HG03064 (cell line): ENCODE measurements at regions not wholly inside any gene's neighbourhood (a gene's known extent, or its start where the extent isn't known, plus 50 kb on each side); places are given as distances from the start of the nearest gene placed in this dataset.
"Not testable (repeated sequence)": the region's sequence is repeated elsewhere in the genome, so short reads cannot be mapped to it uniquely, and the experiment has no call there.

Experiments used
- ATAC-seq: cut with Tn5 transposase; IDR thresholded peaks from one replicate; pipeline ENCODE4 v1.9.1; 2021; ENCODE audit warnings: low read depth; ENCODE audit not compliant: unreplicated experiment

DNA sequence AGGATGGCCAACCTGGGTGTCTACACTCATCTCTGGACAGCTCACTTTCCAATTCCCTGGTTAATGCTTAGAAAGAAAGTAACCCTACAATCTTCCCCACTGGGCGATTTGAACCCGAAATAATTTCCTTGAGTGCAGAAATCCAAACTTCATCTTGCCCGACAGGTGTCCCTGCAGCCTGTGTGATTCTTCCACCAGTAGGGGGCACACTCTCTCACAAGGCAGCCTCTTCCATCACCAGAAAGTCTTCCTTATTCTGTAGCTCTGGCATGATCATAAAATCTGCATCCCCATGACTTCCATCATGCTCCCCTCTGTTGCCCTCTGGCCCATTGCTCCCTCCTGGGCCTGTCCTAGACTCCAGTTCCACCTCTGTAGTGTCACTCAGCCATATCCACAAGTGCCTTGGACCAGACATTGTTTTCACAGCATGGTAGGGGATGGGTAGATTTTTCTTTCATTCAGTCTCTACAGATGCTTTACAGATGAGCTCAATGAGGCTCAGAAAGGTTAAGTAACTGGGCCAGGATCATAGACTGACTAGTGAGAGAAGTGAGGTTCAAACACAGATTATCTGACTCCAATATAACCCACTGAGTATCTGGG lies 170.4 kb upstream of the SPTLC3 start:
- ATAC-seq: no peak

DNA sequence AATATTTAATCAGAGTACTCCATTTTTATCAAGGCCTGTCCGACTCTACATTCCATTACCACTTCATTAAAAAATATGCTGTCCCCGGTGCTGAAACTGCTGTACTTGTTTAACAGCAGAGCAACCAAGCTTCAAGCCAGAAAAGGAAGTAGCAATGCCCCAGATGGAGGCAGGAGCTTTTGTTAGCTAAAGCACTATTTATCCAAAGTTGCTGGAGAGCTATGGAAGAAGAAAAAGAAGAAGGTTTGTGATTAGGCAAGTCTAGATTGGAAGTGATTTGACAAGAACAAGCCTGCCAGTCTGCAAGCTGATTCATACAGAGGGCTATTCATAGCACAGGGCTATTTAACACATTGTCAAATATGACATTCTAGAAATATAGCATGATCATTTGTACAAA lies 160.9 kb upstream of the SPTLC3 start:
- no peak for ATAC-seq

DNA sequence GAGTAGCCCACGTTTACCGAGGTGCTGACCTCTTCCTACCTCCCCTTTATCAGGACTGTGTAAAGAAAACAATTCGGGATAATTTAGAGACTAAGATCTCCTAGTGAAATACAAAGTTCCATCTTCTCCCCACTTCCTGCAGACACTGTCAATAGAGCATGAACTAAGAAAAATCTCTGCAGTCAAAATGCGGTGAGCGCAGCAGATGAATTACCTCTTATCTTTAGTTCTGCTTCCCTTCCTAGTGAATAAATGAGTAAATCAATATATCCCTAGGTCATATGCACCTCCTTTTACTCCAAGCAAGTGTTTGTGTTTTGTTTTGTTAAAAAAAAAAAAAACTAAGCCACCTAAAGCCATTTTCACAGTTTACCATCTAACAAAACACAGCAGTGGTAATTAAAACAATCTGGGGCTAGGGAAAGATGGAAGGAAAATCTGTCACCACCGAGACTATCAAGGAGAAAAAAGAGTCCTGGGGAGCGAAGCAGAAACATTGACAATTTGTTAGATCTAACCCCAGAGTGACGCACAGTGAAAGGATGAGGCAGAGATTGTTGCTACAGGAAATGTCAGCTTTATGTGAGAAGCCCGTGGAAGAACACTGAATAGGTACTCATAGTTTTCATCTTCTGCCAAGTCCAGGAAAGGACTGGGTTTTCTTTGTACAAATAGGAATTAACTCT lies 159.4 kb upstream of the SPTLC3 start:
- no peak for ATAC-seq

DNA sequence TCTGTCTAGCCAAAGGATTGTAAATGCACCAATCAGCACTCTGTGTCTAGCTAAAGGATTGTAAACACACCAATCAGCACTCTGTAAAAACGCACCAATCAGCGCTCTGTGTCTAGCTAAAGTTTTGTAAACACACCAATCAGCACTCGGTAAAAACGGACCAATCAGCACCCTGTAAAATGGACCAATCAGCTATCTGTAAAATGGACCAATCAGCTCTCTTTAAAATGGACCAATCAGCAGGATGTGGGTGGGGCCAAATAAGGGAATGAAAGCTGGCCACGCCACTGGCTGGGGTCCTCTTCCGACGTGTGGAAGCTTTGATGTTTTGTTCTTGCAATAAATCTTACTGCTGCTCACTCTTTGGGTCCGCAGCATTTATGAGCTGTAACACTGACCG lies 151.1 kb upstream of the SPTLC3 start:
- not testable (repeated sequence) for ATAC-seq

DNA sequence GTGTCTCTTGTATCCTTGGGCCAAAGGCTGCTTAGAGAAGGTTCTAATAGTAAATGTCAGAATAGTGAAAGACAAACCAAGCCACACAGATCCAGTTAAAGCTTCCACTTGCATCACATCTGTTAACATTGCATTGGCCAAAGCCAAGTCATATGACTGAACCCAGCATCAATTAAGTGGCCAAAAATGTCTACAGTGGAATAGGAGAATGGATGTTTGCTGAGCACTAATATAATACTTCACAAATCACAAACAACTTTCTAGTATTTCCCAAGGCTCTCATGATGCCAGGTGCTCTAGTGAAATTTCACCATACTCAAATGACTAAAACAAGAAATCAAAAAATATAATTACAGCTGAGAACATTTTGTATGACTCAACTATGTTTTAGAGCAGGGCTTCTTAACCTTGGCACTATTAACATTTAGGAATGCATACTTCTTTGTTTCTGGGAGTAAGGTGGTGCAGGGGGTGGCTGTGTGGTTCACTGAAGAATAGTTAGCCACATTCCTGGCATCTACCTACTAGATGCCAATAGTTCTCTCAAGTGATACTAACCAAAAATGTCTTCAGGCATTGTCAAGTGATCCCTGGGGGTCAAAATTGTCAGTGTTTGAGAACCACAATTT lies 148.0 kb upstream of the SPTLC3 start:
- no peak for ATAC-seq

DNA sequence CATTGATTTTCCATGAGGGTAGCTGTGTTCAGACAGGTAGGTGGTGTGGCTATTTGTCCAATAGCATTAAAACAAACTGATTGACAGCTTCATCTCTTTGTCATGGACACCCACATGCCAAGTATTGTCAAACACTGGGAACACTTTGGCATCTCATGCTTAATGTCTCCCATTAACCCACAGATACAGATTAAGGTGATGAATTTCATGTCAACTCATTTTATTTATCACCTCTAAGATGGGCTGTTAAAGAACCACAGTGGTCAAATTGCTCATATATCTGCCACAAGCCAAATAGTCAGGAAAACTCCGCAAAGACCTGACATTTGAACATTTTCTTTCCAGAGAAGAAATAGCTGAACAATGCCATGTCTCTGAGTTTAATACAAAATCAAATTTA lies 139.1 kb upstream of the SPTLC3 start:
- ATAC-seq: no peak

DNA sequence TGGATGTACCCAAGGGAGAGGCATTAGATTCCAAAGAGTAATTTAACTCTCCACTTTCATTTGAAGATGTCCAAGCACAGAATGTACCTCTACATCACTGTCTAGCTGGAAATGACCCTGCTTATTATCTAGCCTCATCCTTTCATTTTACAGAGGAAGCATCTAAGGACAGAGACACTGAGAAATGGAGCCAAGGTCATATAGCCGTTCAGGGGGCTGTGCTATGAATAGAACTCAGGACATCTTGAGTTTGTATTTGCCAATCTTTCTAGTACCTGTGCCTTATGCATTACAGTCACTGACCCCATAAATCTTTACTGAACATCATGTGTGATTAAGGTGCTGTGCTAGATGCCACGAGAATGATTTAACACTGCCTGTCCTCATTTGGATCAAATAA lies 138.2 kb upstream of the SPTLC3 start:
- no peak for ATAC-seq

DNA sequence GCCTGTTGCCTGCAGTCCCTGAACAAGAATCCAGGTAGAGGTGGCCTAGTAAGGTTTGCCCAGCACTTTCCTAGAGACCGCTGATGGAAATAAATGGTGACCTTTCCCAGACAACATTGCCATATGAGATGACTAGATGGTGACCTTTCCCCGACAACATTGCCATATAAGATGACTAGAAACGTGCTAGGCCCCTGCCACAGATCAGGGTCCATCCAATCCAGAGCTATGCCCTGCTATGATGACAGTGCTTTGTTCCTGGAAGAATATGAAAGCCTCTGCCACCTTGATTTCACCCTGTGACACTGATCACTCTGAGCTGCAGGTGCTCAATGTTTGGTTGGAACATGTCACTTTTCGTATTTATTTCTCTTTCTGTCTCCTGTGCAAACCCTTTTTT lies 133.8 kb upstream of the SPTLC3 start:
- ATAC-seq: no peak

DNA sequence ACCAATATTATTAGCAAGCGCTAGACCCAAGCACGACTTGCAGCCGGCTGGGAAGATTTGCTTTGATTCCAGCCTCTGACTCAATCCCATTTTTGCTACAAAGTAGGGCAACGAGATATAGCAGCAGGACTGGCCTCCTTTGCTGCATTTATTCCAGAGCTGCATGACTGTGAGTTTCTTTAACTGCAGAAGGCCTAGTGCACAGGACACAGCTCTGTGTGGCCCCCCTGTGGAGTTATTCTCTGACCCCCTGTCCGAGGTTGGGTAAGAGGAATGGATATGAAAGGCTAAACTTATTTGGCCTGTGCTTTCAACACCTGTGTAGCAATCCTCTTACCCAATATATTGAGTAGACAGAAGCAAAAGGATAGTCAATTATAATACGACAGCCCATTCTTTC lies 133.3 kb upstream of the SPTLC3 start:
- no peak for ATAC-seq

DNA sequence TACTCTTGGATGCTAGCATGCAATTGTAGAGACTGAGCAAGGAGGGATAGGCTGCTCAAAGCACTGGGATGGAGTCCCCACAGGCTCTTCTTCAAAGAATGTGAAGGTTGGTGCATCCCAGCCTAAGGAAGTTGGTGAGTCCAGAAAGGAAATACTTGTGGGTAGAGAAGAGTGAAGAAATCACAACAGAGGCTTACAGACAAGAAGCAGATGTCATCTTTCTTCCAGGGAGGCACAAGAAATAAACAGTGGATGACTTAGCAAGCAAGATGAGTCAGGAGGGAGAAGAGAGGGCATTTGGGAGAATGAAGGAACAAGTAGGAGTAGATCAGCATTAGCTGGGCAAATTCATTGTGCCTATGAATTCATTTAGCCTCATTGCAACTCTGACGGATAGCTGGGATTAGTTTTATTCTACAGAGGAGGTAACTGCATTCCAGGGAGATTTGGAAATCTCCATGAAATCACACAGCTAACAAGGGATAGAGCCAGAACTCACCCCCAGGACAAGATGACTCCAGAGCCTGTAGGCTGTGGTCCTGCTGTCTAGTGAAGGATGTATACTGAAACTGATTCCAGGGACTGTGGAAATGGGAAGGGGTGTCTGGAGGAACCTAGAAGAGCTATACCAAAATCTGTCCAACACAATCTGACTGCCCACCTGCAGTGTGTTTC lies 125.8 kb upstream of the SPTLC3 start:
- ATAC-seq: no peak

DNA sequence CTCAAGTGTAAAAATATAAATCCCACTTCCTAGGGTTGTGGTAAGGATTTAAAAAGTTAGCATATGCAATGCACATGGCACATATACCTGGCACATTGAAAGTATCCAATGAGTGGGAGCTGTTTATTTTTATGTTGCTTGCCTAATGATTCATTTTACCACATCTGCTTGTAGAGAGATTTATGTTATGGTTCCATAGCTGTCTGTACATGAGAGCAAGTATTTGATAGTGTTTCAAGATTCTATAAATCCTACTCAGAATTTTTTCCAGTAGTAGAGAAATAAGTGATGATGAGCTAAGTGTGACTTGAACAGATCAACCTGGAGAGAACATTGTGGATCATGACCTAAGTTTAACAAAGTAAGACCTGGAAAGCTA lies 125.3 kb upstream of the SPTLC3 start:
- no peak for ATAC-seq

DNA sequence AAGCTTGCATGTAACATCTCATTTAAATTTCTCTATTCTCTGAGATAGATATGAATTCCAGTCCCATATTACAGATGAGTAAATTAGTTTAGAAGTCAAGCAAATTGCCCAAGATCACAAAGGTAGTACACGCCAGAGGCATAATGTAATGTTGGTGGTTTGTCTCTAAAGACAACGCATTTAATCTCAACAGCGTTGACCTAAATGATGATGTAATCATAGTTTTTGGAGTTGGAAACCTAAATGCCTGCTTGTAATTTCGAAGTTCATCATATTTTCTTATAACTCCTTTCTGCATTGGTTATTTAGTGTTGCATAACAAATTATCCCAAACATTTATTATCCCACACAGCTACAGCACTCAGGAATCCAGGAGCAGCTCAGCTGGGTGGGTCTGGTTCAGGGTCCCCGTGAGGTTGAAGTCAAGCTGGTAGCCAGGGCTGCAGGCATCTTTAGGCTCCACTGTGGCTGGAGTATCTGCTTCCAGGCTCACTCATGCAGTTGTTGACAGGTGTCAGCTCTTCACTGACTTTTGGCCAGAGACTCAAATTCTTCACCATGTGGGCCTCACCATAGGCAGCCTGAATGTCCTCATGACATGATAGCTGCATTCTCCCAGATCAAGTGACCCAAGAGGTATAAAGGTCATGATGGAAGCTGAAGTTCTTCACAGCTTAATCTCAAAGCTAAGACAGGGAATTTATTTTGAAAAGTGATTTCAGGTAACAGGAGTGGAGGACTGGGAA lies 122.0 kb upstream of the SPTLC3 start:
- ATAC-seq: no peak

DNA sequence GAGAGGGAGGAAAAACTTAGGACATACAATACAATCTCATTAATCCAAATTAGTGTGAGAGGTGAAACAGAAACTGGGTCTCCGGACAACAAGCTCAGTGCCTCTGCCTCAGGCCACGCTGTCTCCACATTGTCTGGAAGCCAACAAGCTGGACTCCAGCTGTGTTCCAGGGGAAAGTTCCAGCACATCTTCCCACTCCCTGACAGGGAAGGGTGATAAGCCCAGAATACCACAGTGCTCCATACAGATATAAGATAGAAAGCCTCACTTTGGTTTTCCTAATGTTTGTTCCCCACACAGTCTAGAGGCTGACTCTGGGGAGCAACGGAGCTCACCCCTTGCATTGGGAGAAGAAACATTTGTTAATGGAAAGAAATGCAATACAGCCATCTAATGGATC lies 117.1 kb upstream of the SPTLC3 start:
- no peak for ATAC-seq

DNA sequence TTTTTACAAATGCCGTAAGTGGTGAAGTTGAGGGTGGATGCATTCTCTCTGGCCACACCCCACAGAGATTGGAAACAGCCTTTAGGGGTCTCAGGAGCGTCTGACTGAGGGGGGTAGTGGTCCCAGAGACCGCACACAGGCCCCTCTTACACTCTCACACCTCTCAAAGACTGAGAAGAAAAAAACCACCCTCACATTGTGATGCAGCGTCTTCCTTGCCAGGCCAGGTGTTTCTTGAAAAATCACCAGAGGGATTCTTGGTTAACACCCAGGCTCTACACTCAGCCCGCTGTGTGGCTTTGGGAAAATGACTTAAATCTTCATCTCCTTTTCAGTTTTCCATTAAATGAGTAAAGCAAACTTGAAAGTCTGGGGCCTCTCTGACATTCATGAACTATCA lies 115.8 kb upstream of the SPTLC3 start:
- ATAC-seq: no peak

DNA sequence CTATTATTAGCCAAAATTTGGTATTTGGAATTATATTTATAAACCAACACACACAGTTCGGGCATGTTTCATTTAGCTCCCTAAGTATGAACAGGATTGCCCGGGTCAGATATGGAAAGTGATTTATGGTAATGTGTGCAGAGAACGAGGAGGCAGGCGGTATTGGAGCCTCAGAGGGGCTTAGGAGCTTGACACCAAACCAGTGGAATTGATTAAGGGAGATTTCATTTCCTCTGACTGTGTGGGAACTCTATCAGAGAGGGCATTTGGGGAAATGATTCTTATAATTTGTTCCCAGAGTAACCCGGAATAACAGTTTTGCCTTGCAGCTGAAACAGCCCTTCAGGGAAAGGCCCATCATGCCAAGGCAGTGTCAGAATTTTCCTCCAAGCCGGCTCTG lies 115.1 kb upstream of the SPTLC3 start:
- ATAC-seq: no peak

DNA sequence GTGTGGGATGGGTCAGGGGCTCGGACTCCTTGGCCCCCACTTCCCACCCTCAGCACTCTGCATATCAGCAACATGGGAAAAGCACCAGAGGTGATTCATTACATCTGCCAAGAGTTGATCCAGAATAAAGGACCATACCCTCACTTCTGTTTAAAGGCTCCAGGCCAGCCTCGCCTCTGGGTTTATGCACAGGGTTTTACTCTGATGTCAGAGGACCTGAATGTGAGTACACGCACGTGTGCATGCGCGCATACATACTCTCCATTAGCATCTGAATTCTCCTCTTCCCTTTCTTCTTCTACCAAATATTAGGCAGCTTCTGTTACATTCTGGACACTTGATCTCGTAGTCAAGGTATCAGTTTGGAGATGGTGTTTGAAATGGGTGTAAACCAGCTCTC lies 114.7 kb upstream of the SPTLC3 start:
- no peak for ATAC-seq

DNA sequence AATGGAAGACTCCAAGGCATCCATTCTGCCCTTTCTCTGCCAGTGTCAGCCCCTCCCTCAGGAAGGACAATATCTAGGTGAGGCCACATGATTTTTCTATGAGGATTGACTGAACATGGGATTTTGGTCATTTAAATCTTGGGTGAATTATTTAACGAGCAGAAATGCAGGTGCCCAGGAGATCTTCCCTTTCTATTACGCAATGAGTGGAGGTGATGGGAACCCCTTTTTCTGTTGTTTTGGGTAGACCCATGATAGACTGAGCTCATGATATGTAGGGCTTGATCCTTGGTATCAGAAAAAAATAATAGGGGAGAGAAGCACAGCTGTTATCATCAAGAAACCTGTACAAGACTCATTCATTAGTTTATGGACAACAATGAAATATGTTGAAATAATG lies 112.6 kb upstream of the SPTLC3 start:
- no peak for ATAC-seq

DNA sequence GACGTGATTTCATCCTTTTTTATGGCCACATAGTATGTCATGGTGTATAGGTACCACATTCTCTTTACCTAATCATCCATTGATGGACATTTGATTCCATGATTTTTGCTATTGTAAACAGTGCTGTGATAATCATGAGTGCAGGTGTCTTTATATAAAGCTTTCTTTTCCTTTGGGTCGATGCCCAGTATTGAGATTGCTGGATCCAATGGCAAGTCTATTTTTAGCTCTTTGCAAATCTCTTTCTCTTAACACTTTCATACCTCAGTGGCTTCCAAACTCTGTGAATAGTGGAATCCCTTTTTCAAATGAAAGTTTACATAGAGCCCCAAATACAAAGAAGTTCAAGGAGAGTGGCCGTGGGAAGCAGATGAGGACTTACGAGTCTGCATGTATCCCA lies 105.8 kb upstream of the SPTLC3 start:
- ATAC-seq: no peak

DNA sequence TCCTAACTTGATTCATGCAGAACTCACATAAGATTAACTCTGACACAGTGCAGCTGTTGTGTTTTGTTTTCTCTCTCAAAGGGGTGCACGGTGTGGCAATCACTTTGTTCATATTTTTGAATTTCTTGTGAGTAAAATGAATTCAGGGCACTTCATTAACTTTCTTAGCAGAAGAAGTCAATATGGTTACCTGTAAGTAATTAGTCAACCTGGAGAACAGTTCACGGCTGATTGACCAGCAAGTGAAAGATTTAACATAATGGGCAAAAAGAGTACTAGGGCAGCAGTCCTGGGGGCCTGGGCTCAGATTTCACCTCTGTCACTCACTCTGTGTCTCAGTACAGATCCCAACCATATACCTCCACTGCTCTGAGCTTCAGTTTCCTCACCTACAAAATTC lies 102.4 kb upstream of the SPTLC3 start:
- no peak for ATAC-seq

DNA sequence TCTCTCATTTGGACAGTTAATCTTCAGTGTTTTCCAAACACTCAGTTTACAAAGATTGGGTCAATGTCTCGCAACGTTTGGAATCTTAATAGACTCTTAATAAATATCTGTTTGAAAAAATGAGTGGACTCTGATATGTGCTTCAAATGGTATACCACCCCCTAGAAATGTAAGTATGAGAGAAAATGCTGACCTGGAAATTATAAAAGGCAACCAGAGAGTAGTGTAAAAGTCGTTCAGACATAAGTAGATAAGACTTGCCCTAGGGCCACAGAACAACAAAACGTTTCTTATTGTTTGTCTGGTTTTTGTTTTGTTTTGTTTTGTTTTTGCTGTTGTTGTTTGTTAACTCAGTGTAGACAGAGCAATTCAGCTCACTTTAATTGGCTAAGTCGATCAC lies 97.4 kb upstream of the SPTLC3 start:
- ATAC-seq: no peak

DNA sequence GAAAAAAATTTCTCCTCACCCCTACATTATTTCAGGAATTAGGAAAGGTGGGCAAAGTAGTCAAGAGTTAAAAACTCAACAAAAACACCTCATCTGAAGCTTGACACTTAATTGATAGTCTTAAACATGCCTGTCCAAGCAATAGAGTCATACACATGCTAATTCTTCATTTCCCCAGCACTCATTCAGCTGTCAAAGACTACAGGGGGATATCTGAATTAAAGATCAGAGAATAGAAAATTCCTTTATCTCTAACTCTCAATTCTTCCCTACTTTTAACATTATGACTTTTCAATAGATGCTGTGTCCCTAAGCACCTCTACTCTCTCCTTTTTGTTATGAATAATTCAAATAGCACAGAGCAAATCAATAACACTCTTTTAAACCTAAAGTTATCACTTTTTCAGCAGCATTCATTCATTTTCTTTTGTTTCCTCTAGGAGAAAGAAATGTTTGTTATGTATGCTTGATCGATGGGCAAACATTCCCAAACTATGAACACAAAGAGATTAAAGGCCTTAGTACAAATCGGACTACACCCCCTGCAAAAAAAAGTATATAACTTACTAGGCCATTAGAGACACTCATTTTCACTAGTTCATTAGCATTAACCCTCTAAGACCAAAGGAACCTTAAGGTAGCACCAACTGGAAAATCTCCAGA lies 94.9 kb upstream of the SPTLC3 start:
- ATAC-seq: no peak
